T-helper 2 cell (primary cell): ENCODE measurements at regions not wholly inside any gene's neighbourhood (a gene's known extent, or its start where the extent isn't known, plus 50 kb on each side); places are given as distances from the start of the nearest gene placed in this dataset.

Experiments used
- DNase-seq, 5 experiments: peaks; one replicate each; pipeline versions ENCODE4 v3.0.0 to v3.0.0-alpha.2; 2012 to 2022

- DNase-seq: no peak
Measured at GRCh38 chr12:60257063-60257462, 661.2 kb downstream of the SLC16A7 start.

- no peak for DNase-seq
Measured at GRCh38 chr12:60259225-60259624, 663.4 kb downstream of the SLC16A7 start.

- DNase-seq: no peak
Measured at GRCh38 chr12:60262378-60262777, 666.5 kb downstream of the SLC16A7 start.

- DNase-seq: no peak
Measured at GRCh38 chr12:60263161-60263560, 667.3 kb downstream of the SLC16A7 start.

GRCh38 chr12:60263836-60264493, 668.1 kb downstream of the SLC16A7 start:
- DNase-seq: no peak

GRCh38 chr12:60265741-60266140, 669.9 kb downstream of the SLC16A7 start:
- no peak for DNase-seq

GRCh38 chr12:60266381-60266852, 670.6 kb downstream of the SLC16A7 start:
- no peak for DNase-seq

- no peak for DNase-seq
Measured at GRCh38 chr12:60269611-60270269, 673.9 kb downstream of the SLC16A7 start.

- no peak for DNase-seq
Measured at GRCh38 chr12:60271816-60272215, 676.0 kb downstream of the SLC16A7 start.

- DNase-seq: no peak
Measured at GRCh38 chr12:60278209-60278608, 682.4 kb downstream of the SLC16A7 start.

GRCh38 chr12:60279221-60279620, 683.4 kb downstream of the SLC16A7 start:
- no peak for DNase-seq

GRCh38 chr12:60281522-60281921, 685.7 kb downstream of the SLC16A7 start:
- DNase-seq: no peak

- DNase-seq: no peak
Measured at GRCh38 chr12:60290532-60290931, 694.7 kb downstream of the SLC16A7 start.

GRCh38 chr12:60308366-60308991, 712.6 kb downstream of the SLC16A7 start:
- no peak for DNase-seq

- DNase-seq: no peak
Measured at GRCh38 chr12:60311940-60312339, 716.1 kb downstream of the SLC16A7 start.

GRCh38 chr12:60317361-60317760, 721.5 kb downstream of the SLC16A7 start:
- no peak for DNase-seq

GRCh38 chr12:60324746-60325145, 728.9 kb downstream of the SLC16A7 start:
- DNase-seq: no peak

- no peak for DNase-seq
Measured at GRCh38 chr12:60333461-60333860, 737.6 kb downstream of the SLC16A7 start.

- DNase-seq: no peak
Measured at GRCh38 chr12:60335745-60336144, 739.9 kb downstream of the SLC16A7 start.

- DNase-seq: no peak
Measured at GRCh38 chr12:60337839-60338549, 742.2 kb downstream of the SLC16A7 start.

- DNase-seq: no peak
Measured at GRCh38 chr12:60345442-60345841, 749.6 kb downstream of the SLC16A7 start.

- no peak for DNase-seq
Measured at GRCh38 chr12:60349232-60349978, 753.6 kb downstream of the SLC16A7 start.

- no peak for DNase-seq
Measured at GRCh38 chr12:60387356-60387755, 791.5 kb downstream of the SLC16A7 start.
